Activated CD4-positive, alpha-beta T cell treated with anti-CD3 and anti-CD28 coated beads, Interleukin-2, Interleukin-4, amounts not matched to agents 100 ng/mL and 50 ng/mL, durations not matched to agents 16 hours and 8 hours (primary cell): ENCODE measurements at regions not wholly inside any gene's neighbourhood (a gene's known extent, or its start where the extent isn't known, plus 50 kb on each side); places are given as distances from the start of the nearest gene placed in this dataset.
"Not testable (repeated sequence)": the region's sequence is repeated elsewhere in the genome, so short reads cannot be mapped to it uniquely, and the experiment has no call there.

Source experiments
- DNase-seq: peaks from one replicate; pipeline ENCODE4 v3.0.0-alpha.2; 2020; ENCODE audit warnings: low spot score

DNA sequence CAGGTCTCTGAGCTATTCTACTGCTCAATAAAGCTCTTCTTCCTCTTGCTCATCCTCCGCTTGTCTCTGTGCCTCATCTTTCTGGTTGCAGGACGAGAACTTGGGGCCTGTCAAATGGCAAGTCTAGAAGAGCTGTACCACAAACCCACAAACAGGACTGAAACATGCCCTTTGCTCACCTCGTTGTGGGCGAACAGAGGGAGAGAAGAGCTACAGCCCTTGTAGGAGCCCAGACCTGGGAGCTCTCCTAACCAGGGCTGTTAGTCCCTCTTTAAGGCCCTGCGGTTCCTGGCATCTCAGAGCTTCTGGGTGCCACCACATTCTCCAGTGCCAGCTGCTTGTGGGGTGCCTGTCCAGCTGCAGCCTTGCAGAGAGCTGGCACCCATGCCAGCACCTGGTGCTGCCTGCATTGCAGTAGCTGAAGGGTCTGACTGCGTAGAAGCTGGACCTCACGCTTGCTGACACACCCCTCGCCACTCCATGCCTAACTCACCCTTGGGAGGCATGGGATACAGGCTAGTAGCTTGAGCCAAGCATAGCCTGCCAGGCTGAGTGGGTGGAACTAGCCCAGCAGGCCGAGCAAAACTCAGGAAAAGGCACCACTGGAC is 313.4 kb downstream of the ANKRD30B start:
- not testable (repeated sequence) for DNase-seq

DNA sequence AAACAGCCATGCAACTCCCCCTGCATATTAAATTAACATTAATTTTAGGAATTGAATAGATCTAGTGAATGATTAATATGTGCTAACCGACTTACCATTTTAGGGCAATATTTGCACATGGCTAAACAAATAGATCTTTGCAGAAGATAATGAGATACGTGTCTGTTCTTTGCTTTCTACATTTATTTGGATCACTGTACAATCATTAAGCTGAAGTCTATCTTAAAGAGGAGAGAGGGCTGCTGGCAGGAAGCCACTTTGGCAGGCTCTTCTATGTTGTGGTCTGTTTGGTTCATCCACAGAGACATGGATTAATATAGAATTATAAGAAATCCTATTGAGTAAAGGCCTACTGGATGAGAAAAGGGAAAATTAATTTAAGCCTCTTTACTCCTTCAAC is 318.5 kb downstream of the ANKRD30B start:
- DNase-seq, result not testable (repeated sequence)

DNA sequence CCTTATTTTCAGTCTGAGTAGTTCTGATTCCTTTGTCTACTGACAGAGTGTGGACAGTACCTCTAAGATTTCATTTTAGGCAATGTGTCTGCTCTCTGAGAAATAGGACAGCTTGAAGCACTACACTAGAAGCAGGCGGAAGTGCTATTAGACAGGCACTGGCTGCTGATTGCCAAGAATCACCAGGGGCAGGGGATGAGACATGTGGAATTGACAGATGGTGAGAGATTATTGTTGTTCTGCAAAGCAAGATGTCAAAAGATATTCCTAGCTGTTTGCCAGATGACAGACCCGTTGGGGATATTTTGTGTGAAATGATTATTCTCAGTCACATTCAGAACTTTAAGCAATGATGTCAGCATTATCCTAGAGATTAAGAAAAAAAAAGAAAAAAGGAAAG is 323.3 kb downstream of the ANKRD30B start:
- DNase-seq, result not testable (repeated sequence)
